Stimulated activated effector memory CD8-positive, alpha-beta T cell treated with anti-CD3 and anti-CD28 coated beads, Interleukin-12 subunit alpha, Interleukin-12 subunit beta, amount 100 ng/mL, for 72 hours (primary cell): ENCODE measurements at regions not wholly inside any gene's neighbourhood (a gene's known extent, or its start where the extent isn't known, plus 50 kb on each side); places are given as distances from the start of the nearest gene placed in this dataset.
A peak's percentile ranks its signal among the peaks of the same experiment; 100 is the strongest.
"Not testable (repeated sequence)": the region's sequence is repeated elsewhere in the genome, so short reads cannot be mapped to it uniquely, and the experiment has no call there.

Experiments
- ATAC-seq: fragments of 150-1000 bp; cut with Tn5 transposase; 2 replicates; pipeline ENCODE4 v1.10.0; 2021
- DNase-seq, 2 donors: peaks; one replicate each; pipeline ENCODE4 v3.0.0; 2021 to 2022; ENCODE audit warnings: low spot score in 2 of 2
- H3K27ac Mint-ChIP-seq: one replicate; pipeline ENCODE4 v1.8.0; 2022; ENCODE audit warnings: mild to moderate bottlenecking, mixed read lengths
- H3K36me3 Mint-ChIP-seq: one replicate; pipeline ENCODE4 v1.8.0; 2022; ENCODE audit warnings: mild to moderate bottlenecking, mixed read lengths
- H3K4me1 Mint-ChIP-seq: one replicate; pipeline ENCODE4 v1.8.0; 2022; ENCODE audit warnings: mixed read lengths
- H3K4me3 Mint-ChIP-seq: one replicate; pipeline ENCODE4 v1.8.0; 2022; ENCODE audit warnings: mild to moderate bottlenecking, mixed read lengths
- H3K9me3 Mint-ChIP-seq: one replicate; pipeline ENCODE4 v1.8.0; 2022; ENCODE audit warnings: mixed read lengths

GRCh38 chr4:77220828-77221613 lies 64.0 kb downstream of the CCNG2 start:
- H3K36me3 Mint-ChIP-seq: no peaks in the 10 kb centered on the region
- H3K27ac Mint-ChIP-seq: no peak overlapping the region
- DNase-seq: no peak
- H3K9me3 Mint-ChIP-seq: no peaks in the 10 kb centered on the region
- ATAC-seq: no peak
- no peaks in the 10 kb centered on the region for H3K4me1 Mint-ChIP-seq
- H3K4me3 Mint-ChIP-seq: no peak overlapping the region

GRCh38 chr4:77225022-77225421 lies 68.0 kb downstream of the CCNG2 start:
- H3K27ac Mint-ChIP-seq: no peak overlapping the region
- no peaks in the 10 kb centered on the region for H3K36me3 Mint-ChIP-seq
- no peak for DNase-seq
- H3K4me1 Mint-ChIP-seq: no peaks in the 10 kb centered on the region
- H3K4me3 Mint-ChIP-seq: no peak overlapping the region
- peak; percentile 27 for ATAC-seq
- peaks cover 3% of the 10 kb centered on the region for H3K9me3 Mint-ChIP-seq

- H3K27ac Mint-ChIP-seq: no peak overlapping the region
- ATAC-seq: no peak
- no peaks in the 10 kb centered on the region for H3K4me1 Mint-ChIP-seq
- H3K36me3 Mint-ChIP-seq: no peaks in the 10 kb centered on the region
- no peak for DNase-seq
- peaks cover 3% of the 10 kb centered on the region for H3K9me3 Mint-ChIP-seq
- H3K4me3 Mint-ChIP-seq: no peak overlapping the region
These were observed 70.1 kb downstream of the CCNG2 start for GRCh38 chr4:77226939-77227705.

- Mint-ChIP-seq H3K9me3 (peaks cover 3% of the 10 kb centered on the region), H3K36me3 (no peaks in the 10 kb centered on the region), H3K4me3 (no peak overlapping the region), H3K4me1 (no peaks in the 10 kb centered on the region), H3K27ac (no peak overlapping the region)
- ATAC-seq (no peak), DNase-seq (no peak)
These were observed 72.4 kb downstream of the CCNG2 start for GRCh38 chr4:77229433-77229832.

GRCh38 chr4:77232653-77233052 lies 75.6 kb downstream of the CCNG2 start:
- Mint-ChIP-seq H3K9me3 (peaks cover 3% of the 10 kb centered on the region), H3K4me3 (no peak overlapping the region), H3K36me3 (no peaks in the 10 kb centered on the region), H3K27ac (no peak overlapping the region), H3K4me1 (no peaks in the 10 kb centered on the region)
- ATAC-seq: no peak
- DNase-seq: no peak

GRCh38 chr4:77235289-77235854 lies 78.4 kb downstream of the CCNG2 start:
- Mint-ChIP-seq H3K4me3 (no peak overlapping the region), H3K9me3 (no peaks in the 10 kb centered on the region), H3K36me3 (no peaks in the 10 kb centered on the region), H3K27ac (no peak overlapping the region), H3K4me1 (no peaks in the 10 kb centered on the region)
- DNase-seq: no peak
- no peak for ATAC-seq

GRCh38 chr4:77236806-77237205 lies 79.8 kb downstream of the CCNG2 start:
- H3K4me1 Mint-ChIP-seq: no peaks in the 10 kb centered on the region

GRCh38 chr4:77240469-77241066 lies 83.6 kb downstream of the CCNG2 start:
- Mint-ChIP-seq H3K4me3 (no peak overlapping the region), H3K36me3 (no peaks in the 10 kb centered on the region), H3K9me3 (no peaks in the 10 kb centered on the region), H3K4me1 (no peaks in the 10 kb centered on the region), H3K27ac (no peak overlapping the region)
- ATAC-seq (peak; percentile 71), DNase-seq (peak; percentile 38 to 84)

More at GRCh38 chr4:77236806-77237205, 79.8 kb downstream of the CCNG2 start:
- no peak for DNase-seq
- H3K9me3 Mint-ChIP-seq: no peaks in the 10 kb centered on the region
- ATAC-seq: no peak
- H3K36me3 Mint-ChIP-seq: no peaks in the 10 kb centered on the region
- no peak overlapping the region for H3K4me3 Mint-ChIP-seq
- H3K27ac Mint-ChIP-seq: no peak overlapping the region

- ATAC-seq (no peak), DNase-seq (no peak)
- Mint-ChIP-seq H3K4me1 (no peaks in the 10 kb centered on the region), H3K27ac (no peak overlapping the region), H3K4me3 (no peak overlapping the region), H3K36me3 (no peaks in the 10 kb centered on the region), H3K9me3 (no peaks in the 10 kb centered on the region)
These were observed 91.8 kb downstream of the CCNG2 start for GRCh38 chr4:77248805-77249204.

- H3K4me3 Mint-ChIP-seq: no peak overlapping the region
These were observed 94.7 kb downstream of the CCNG2 start for GRCh38 chr4:77251751-77252150.

GRCh38 chr4:77263247-77263646 lies 106.2 kb downstream of the CCNG2 start:
- no peak for ATAC-seq
- Mint-ChIP-seq H3K9me3 (peaks cover 5% of the 10 kb centered on the region), H3K36me3 (no peaks in the 10 kb centered on the region), H3K27ac (no peak overlapping the region), H3K4me1 (no peaks in the 10 kb centered on the region), H3K4me3 (no peak overlapping the region)
- no peak for DNase-seq

More at GRCh38 chr4:77251751-77252150, 94.7 kb downstream of the CCNG2 start:
- ATAC-seq (no peak), DNase-seq (no peak)
- H3K36me3 Mint-ChIP-seq: no peaks in the 10 kb centered on the region
- no peaks in the 10 kb centered on the region for H3K9me3 Mint-ChIP-seq
- H3K27ac Mint-ChIP-seq: no peak overlapping the region
- no peaks in the 10 kb centered on the region for H3K4me1 Mint-ChIP-seq

- H3K4me1 Mint-ChIP-seq, H3K36me3 Mint-ChIP-seq, H3K27ac Mint-ChIP-seq, H3K4me3 Mint-ChIP-seq, H3K9me3 Mint-ChIP-seq, ATAC-seq, DNase-seq: not testable (repeated sequence)
These were observed 107.0 kb downstream of the CCNG2 start for GRCh38 chr4:77263976-77264375.

GRCh38 chr4:77264826-77265225 lies 107.8 kb downstream of the CCNG2 start:
- H3K27ac Mint-ChIP-seq: no peak overlapping the region
- H3K4me1 Mint-ChIP-seq: no peaks in the 10 kb centered on the region
- H3K4me3 Mint-ChIP-seq: no peak overlapping the region
- DNase-seq (no peak), ATAC-seq (no peak)
- peaks cover 5% of the 10 kb centered on the region for H3K9me3 Mint-ChIP-seq
- no peaks in the 10 kb centered on the region for H3K36me3 Mint-ChIP-seq

- no peak overlapping the region for H3K4me3 Mint-ChIP-seq
These were observed 111.1 kb downstream of the CCNG2 start for GRCh38 chr4:77268108-77268507.

GRCh38 chr4:77269505-77269904 lies 112.5 kb downstream of the CCNG2 start:
- DNase-seq: no peak
- ATAC-seq: no peak
- Mint-ChIP-seq H3K4me3 (no peak overlapping the region), H3K9me3 (no peaks in the 10 kb centered on the region), H3K36me3 (no peaks in the 10 kb centered on the region), H3K4me1 (no peaks in the 10 kb centered on the region), H3K27ac (no peak overlapping the region)

More at GRCh38 chr4:77268108-77268507, 111.1 kb downstream of the CCNG2 start:
- no peaks in the 10 kb centered on the region for H3K36me3 Mint-ChIP-seq
- peaks cover 5% of the 10 kb centered on the region for H3K9me3 Mint-ChIP-seq
- H3K27ac Mint-ChIP-seq: no peak overlapping the region
- DNase-seq: no peak
- no peak for ATAC-seq
- no peaks in the 10 kb centered on the region for H3K4me1 Mint-ChIP-seq
